C4-2B (cell line): ENCODE measurements at regions not wholly inside any gene's neighbourhood (a gene's known extent, or its start where the extent isn't known, plus 50 kb on each side); places are given as distances from the start of the nearest gene placed in this dataset.

Experiments
- H3K27ac ChIP-seq: fragments of 450-650 bp; 2 replicates; pipeline ENCODE4 v1.5.1; 2017
- ZFX ChIP-seq: fragments of 450-650 bp; IDR thresholded peaks from 2 replicates; pipeline ENCODE4 v1.6.1; 2017
- TF ChIP-seq, protein P1 (sequence below): fragments of 450-650 bp; conservative IDR thresholded peaks from 2 replicates; pipeline ENCODE4 v1.5.1; 2017; ENCODE audit warnings: mild to moderate bottlenecking

DNA sequence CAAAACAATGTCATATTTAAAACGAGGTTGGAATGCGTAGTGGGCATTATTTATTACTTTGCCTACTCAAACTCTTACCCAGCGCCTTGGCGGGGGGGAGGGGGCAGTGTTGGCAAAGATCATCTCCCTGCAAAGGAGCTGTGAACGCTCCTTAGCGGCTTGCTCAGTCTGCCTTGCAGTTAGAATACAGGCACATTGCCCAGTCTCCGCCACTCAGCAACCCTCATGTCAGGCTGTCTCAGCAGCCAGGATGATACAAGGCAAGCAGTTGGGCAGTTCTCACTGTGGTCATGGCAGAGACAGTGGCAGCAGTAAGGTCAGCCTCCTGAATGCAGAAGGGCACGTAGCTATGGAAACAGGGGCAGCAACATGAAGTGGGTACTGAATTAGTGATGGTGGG lies 170.4 kb upstream of the KCNK2 start:
- no peak overlapping the region for H3K27ac ChIP-seq
- TF ChIP-seq, protein P1, sequence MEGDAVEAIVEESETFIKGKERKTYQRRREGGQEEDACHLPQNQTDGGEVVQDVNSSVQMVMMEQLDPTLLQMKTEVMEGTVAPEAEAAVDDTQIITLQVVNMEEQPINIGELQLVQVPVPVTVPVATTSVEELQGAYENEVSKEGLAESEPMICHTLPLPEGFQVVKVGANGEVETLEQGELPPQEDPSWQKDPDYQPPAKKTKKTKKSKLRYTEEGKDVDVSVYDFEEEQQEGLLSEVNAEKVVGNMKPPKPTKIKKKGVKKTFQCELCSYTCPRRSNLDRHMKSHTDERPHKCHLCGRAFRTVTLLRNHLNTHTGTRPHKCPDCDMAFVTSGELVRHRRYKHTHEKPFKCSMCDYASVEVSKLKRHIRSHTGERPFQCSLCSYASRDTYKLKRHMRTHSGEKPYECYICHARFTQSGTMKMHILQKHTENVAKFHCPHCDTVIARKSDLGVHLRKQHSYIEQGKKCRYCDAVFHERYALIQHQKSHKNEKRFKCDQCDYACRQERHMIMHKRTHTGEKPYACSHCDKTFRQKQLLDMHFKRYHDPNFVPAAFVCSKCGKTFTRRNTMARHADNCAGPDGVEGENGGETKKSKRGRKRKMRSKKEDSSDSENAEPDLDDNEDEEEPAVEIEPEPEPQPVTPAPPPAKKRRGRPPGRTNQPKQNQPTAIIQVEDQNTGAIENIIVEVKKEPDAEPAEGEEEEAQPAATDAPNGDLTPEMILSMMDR = no peak
- no peak for TF ChIP-seq ZFX

DNA sequence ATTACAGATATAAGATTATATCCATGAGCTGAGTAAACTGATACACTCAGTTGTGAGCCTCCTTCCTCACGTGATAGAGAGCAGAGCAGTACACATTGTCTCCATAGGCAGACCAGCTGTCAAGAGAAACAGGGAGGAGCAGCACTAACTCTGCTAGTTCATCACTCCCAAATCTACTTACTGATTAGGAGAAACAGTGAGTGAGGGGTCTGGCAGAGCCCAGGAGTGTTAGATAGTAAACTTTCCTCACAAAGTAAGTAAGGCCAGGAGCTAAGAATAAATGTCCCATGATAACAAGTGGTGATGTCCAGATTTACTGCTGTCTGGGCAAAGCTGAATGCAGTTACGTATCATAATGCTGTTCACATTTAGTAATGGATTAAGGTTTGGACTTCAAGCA lies 168.6 kb upstream of the KCNK2 start:
- no peak overlapping the region for H3K27ac ChIP-seq
- no peak for TF ChIP-seq ZFX
- TF ChIP-seq, protein P1 = no peak

DNA sequence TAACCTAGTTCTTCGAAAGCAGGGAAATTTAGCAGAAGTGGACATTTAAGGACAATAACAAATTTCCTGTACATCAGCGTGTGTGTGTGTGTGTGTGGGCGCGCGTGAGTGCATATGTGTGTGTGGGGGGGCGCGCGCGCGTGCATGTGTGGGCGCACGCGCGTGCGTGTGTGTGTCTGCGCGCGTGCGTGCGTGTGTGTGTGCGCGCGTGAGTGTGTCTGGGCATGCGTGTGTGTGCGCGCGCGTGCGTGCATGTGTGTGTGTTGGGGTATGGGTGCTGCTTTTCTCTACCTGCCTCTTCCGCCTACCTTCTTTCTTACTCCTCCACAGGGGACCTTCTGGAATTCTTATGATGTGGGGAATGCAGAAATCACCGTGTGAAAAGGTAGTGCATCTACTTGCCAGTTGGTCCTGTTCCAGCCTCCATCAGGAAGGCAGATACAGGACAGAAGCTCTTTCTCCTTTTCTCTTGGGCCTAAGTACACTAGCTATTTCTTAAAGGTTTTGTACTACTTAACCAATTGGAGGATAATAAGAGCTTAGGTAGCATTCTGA lies 165.4 kb upstream of the KCNK2 start:
- no peak overlapping the region for H3K27ac ChIP-seq
- TF ChIP-seq, protein P1 = no peak
- no peak for TF ChIP-seq ZFX

DNA sequence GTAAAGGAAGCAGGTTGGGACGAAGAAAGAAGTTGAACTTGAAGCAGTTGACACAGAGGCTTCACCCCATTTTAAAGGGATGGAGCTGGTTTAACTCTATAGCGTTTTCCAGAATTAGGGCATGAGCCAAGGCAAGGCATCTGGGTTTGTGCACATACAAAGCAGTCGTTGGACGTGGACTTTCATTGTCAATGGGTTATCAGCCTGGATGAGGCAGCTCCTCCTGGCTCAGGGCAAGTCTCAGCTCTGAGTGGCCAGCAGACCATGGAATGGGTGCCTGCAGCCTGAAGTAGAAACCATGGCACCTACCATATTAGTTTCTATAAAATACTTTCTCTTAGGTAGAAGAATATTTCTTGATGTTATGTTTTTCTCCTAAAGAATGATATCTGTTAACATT lies 163.8 kb upstream of the KCNK2 start:
- no peak for TF ChIP-seq ZFX
- TF ChIP-seq, protein P1 = no peak
- H3K27ac ChIP-seq = no peak overlapping the region

DNA sequence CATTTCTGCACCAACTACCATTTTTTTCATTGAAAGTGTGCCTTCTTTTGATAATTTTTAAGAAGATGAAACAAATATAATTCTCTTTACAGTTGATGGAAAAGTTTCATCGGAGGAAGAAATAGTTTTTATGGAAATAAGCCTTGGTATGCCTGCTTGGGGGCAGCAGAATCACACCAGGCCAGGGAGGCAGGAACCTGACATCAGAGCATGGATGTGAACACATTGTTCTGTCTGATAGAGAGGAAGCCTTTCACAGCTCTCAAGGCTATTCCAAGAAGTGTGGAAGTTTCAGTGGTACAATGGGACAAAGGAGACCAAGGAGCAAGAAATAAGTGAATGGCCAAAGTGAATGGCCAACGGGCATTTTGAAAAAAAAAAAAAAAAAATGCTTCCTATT lies 162.2 kb upstream of the KCNK2 start:
- no peak for TF ChIP-seq ZFX
- TF ChIP-seq, protein P1 = no peak
- H3K27ac ChIP-seq = no peak overlapping the region

DNA sequence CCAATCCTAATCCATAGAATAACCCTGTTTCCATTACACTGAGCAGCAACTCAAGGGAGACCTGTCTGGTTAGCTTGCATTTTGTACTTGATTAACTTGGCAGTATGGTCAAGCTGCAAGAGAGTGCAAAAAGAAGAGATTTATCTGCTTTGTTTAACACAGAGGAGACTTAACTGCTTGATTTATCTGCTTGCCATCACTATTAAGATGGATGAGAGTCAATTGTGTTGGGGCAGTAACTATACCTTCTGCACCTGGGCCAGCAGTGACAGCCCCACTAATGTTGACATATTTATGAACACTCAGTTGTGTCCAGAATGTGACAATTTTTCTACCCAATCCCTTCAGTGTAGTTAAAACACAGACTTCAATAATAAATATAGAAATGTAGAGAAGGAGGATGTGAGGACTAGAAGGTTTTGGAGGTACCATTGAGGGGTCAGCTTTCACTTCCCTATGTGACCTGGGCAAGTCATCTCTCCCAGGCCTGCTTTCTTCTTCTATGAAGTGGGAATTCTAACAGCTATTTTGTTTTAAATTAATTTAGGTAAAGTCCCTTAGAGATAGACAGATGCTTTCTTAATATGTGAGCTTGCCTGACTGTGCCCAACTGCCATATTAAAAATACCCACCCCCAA lies 159.1 kb upstream of the KCNK2 start:
- H3K27ac ChIP-seq = no peak overlapping the region
- TF ChIP-seq, protein P1 = no peak
- TF ChIP-seq ZFX = no peak

DNA sequence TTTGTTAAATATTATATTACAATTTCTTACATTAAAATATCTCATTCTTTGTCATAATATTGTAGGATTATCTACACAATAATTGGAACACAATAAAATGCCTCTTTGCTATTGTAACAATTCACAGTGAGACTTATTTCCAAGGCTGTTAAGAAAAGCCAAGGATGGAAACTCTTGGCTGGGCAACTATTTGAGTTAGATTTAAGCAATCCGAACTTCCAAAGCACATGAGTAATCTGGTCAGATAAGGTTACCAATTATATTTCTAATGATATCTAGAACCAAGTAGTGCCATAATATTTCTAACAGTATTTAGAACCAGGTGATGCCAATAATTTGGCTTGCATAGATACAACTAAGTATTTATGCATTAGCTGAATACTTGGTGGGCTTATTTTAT lies 154.7 kb upstream of the KCNK2 start:
- TF ChIP-seq, protein P1 = no peak
- TF ChIP-seq ZFX = no peak
- H3K27ac ChIP-seq = no peak overlapping the region
